Breast epithelium (tissue), 3 donors: ENCODE measurements at regions not wholly inside any gene's neighbourhood (a gene's known extent, or its start where the extent isn't known, plus 50 kb on each side); places are given as distances from the start of the nearest gene placed in this dataset.

ENCODE experiments used
- CTCF ChIP-seq, 3 donors: fragments of 450-650 bp; IDR thresholded peaks; one replicate each; pipeline ENCODE4 v1.5.1; 2016 to 2017; ENCODE audit warnings: antibody characterized with exemption in 3 of 3, mild to moderate bottlenecking in 3 of 3, moderate library complexity in 3 of 3
- POLR2A ChIP-seq: fragments of 450-650 bp; IDR thresholded peaks from one replicate; pipeline ENCODE4 v1.6.1; 2016; ENCODE audit warnings: antibody characterized with exemption, mild to moderate bottlenecking, moderate library complexity
- POLR2AphosphoS5 ChIP-seq, 3 donors: sonication (generic); formaldehyde crosslinking; IDR thresholded peaks; one replicate each; pipeline ENCODE4 v1.6.1; 2017; ENCODE audit warnings: antibody characterized with exemption in 3 of 3

- TF ChIP-seq CTCF (IDR thresholded peaks at IDR 0.05) (no peak), POLR2A (no peak), POLR2AphosphoS5 (IDR thresholded peaks at IDR 0.05) (no peak)
Measured at GRCh38 chr2:52959801-52960200, 807.8 kb upstream of the CHAC2 start.
